Trophoblast cell (in vitro differentiated cells and primary cell): ENCODE measurements at regions not wholly inside any gene's neighbourhood (a gene's known extent, or its start where the extent isn't known, plus 50 kb on each side); places are given as distances from the start of the nearest gene placed in this dataset.
A peak's percentile ranks its signal among the peaks of the same experiment; 100 is the strongest.

Experiments used
- DNase-seq, 2 donors: peaks; one replicate each; pipeline ENCODE4 v3.0.0-alpha.2; 2016
- H2AFZ ChIP-seq: 2 replicates; pipeline ENCODE4 v1.6.1; 2013; ENCODE audit warnings: low read length, moderate library complexity, mild to moderate bottlenecking; ENCODE audit not compliant: insufficient read depth, poor library complexity
- H2AK5ac ChIP-seq: 2 replicates; pipeline ENCODE4 v1.6.1; 2013; ENCODE audit warnings: mild to moderate bottlenecking, low read length
- H2BK120ac ChIP-seq: 2 replicates; pipeline ENCODE4 v1.6.1; 2013; ENCODE audit warnings: low read length, mild to moderate bottlenecking, moderate library complexity; ENCODE audit not compliant: insufficient read depth, poor library complexity
- H2BK12ac ChIP-seq: 2 replicates; pipeline ENCODE4 v1.6.1; 2013; ENCODE audit warnings: mild to moderate bottlenecking, low read length, moderate library complexity
- H2BK5ac ChIP-seq: 2 replicates; pipeline ENCODE4 v1.6.1; 2013; ENCODE audit warnings: low read length, low read depth, moderate library complexity, mild to moderate bottlenecking; ENCODE audit not compliant: poor library complexity
- H3K14ac ChIP-seq: 2 replicates; pipeline ENCODE4 v1.6.1; 2013; ENCODE audit warnings: mild to moderate bottlenecking, low read length
- H3K18ac ChIP-seq: 2 replicates; pipeline ENCODE4 v1.6.1; 2013; ENCODE audit warnings: mild to moderate bottlenecking, low read length
- H3K23ac ChIP-seq: 2 replicates; pipeline ENCODE4 v1.6.1; 2013; ENCODE audit warnings: low read length
- H3K27ac ChIP-seq: 2 replicates; pipeline ENCODE4 v1.5.1; 2013; ENCODE audit warnings: low read depth, mild to moderate bottlenecking, inconsistent platforms, low read length, moderate library complexity
- H3K27me3 ChIP-seq: 2 replicates; pipeline ENCODE4 v1.6.1; 2013; ENCODE audit warnings: inconsistent platforms, mild to moderate bottlenecking, low read length, moderate library complexity; ENCODE audit not compliant: insufficient read depth
- H3K36me3 ChIP-seq, 2 experiments: 1 replicate in 1 of 2; 2 replicates in 1 of 2; pipeline ENCODE4 v1.6.1; 2013; ENCODE audit warnings: low read length in 2 of 2, mild to moderate bottlenecking in 2 of 2, moderate library complexity in 1 of 2; ENCODE audit not compliant: insufficient read depth in 2 of 2, control insufficient read depth in 1 of 2
- H3K4ac ChIP-seq: 2 replicates; pipeline ENCODE4 v1.6.1; 2013; ENCODE audit warnings: low read depth, mild to moderate bottlenecking, low read length, moderate library complexity
- H3K4me1 ChIP-seq, 2 experiments: 1 replicate in 1 of 2; 2 replicates in 1 of 2; pipeline ENCODE4 v1.6.1; 2013; ENCODE audit warnings: low read length in 2 of 2, mild to moderate bottlenecking in 2 of 2, moderate library complexity in 1 of 2; ENCODE audit not compliant: insufficient read depth in 2 of 2, control insufficient read depth in 1 of 2
- H3K4me2 ChIP-seq: 2 replicates; pipeline ENCODE4 v1.6.1; 2013; ENCODE audit warnings: inconsistent platforms, mild to moderate bottlenecking, low read length, moderate library complexity
- H3K4me3 ChIP-seq: 2 replicates; pipeline ENCODE4 v1.5.1; 2013; ENCODE audit warnings: mild to moderate bottlenecking, low read depth, low read length, inconsistent platforms
- H3K79me1 ChIP-seq: one replicate; pipeline ENCODE4 v1.6.1; 2013; ENCODE audit warnings: low read length
- H3K79me2 ChIP-seq: 2 replicates; pipeline ENCODE4 v1.6.1; 2013; ENCODE audit warnings: low read length, mild to moderate bottlenecking; ENCODE audit not compliant: control insufficient read depth, insufficient read depth, poor library complexity
- H3K9ac ChIP-seq: 2 replicates; pipeline ENCODE4 v1.6.1; 2013; ENCODE audit warnings: mild to moderate bottlenecking, low read length
- H3K9me3 ChIP-seq: 2 replicates; pipeline ENCODE4 v1.6.1; 2013; ENCODE audit warnings: low read depth, mild to moderate bottlenecking, control low read depth, inconsistent platforms, low read length; ENCODE audit not compliant: insufficient read depth
- H4K12ac ChIP-seq: 2 replicates; pipeline ENCODE4 v1.6.1; 2013; ENCODE audit warnings: low read depth, mild to moderate bottlenecking, low read length, moderate library complexity
- H4K8ac ChIP-seq: 2 replicates; pipeline ENCODE4 v1.6.1; 2013; ENCODE audit warnings: low read depth, mild to moderate bottlenecking, low read length, moderate library complexity
- H4K91ac ChIP-seq: one replicate; pipeline ENCODE4 v1.6.1; 2013; ENCODE audit warnings: low read depth, mild to moderate bottlenecking, low read length, moderate library complexity
- WGBS: extraction: QIAGEN DNeasy Blood & Tissue Kit; methylation state at CpG from one replicate; pipeline ENCODE4 v1.1.7; 2013; ENCODE audit warnings: missing lambda C conversion rate; ENCODE audit not compliant: insufficient read length, insufficient coverage; ENCODE audit errors: extremely low coverage; 5-methylcytosine and 5-hydroxymethylcytosine counted together

GRCh38 chr12:87822923-87823322, 206.3 kb downstream of the C12orf50 start:
- Histone ChIP-seq H3K4me3 (no peak overlapping the region), H3K9ac (no peak overlapping the region), H3K14ac (no peak overlapping the region), H3K23ac (no peak overlapping the region), H3K36me3 (no peaks in the 10 kb centered on the region), H3K18ac (no peak overlapping the region), H3K79me2 (no peaks in the 10 kb centered on the region), H3K79me1 (peaks cover 4% of the 10 kb centered on the region), H3K27ac (no peak overlapping the region), H2AK5ac (no peak overlapping the region), H4K8ac (no peak overlapping the region), H3K4me2 (no peak overlapping the region), H2BK120ac (no peak overlapping the region), H2AFZ (no peak overlapping the region), H4K91ac (no peak overlapping the region), H3K4ac (no peak overlapping the region), H4K12ac (no peak overlapping the region), H3K27me3 (no peaks in the 10 kb centered on the region), H3K9me3 (no peaks in the 10 kb centered on the region), H3K4me1 (no peaks in the 10 kb centered on the region), H2BK5ac (no peak overlapping the region), H2BK12ac (no peak overlapping the region)
- no CpG with 5 or more reads among the region's 1 CpG for WGBS
- DNase-seq = no peak

- H3K79me2 ChIP-seq = no peaks in the 10 kb centered on the region
- H3K27me3 ChIP-seq = no peaks in the 10 kb centered on the region
- no peak overlapping the region for H3K27ac ChIP-seq
- peak in 1 of 2 donors; percentile 69 for DNase-seq
- no peak overlapping the region for H3K9ac ChIP-seq
- no peak overlapping the region for H3K4ac ChIP-seq
- no peak overlapping the region for H3K18ac ChIP-seq
- H3K4me1 ChIP-seq = no peaks in the 10 kb centered on the region
- H4K8ac ChIP-seq = no peak overlapping the region
- no peak overlapping the region for H3K4me2 ChIP-seq
- no peak overlapping the region for H4K12ac ChIP-seq
- H2AFZ ChIP-seq = no peak overlapping the region
- no peak overlapping the region for H2AK5ac ChIP-seq
- no CpG with 5 or more reads among the region's 6 CpGs for WGBS
- H3K14ac ChIP-seq = no peak overlapping the region
- peak overlapping the region; percentile 95 for H2BK12ac ChIP-seq
- H3K4me3 ChIP-seq = no peak overlapping the region
- no peak overlapping the region for H2BK5ac ChIP-seq
- no peaks in the 10 kb centered on the region for H3K9me3 ChIP-seq
- H3K36me3 ChIP-seq = no peaks in the 10 kb centered on the region
- H2BK120ac ChIP-seq = no peak overlapping the region
- peaks cover 4% of the 10 kb centered on the region for H3K79me1 ChIP-seq
- no peak overlapping the region for H3K23ac ChIP-seq
- H4K91ac ChIP-seq = no peak overlapping the region
Measured at GRCh38 chr12:87820524-87821202, 208.5 kb downstream of the C12orf50 start.

GRCh38 chr12:87818441-87818840, 210.8 kb downstream of the C12orf50 start:
- H2BK12ac ChIP-seq = no peak overlapping the region
- H3K79me2 ChIP-seq = no peaks in the 10 kb centered on the region
- no peak overlapping the region for H3K27ac ChIP-seq
- no peaks in the 10 kb centered on the region for H3K27me3 ChIP-seq
- no peaks in the 10 kb centered on the region for H3K4me1 ChIP-seq
- H4K12ac ChIP-seq = no peak overlapping the region
- no peaks in the 10 kb centered on the region for H3K36me3 ChIP-seq
- no peak overlapping the region for H2AFZ ChIP-seq
- H2BK5ac ChIP-seq = no peak overlapping the region
- no peak overlapping the region for H3K14ac ChIP-seq
- H2BK120ac ChIP-seq = no peak overlapping the region
- DNase-seq = peak in 1 of 2 donors; percentile 16
- H3K4me2 ChIP-seq = no peak overlapping the region
- H3K79me1 ChIP-seq = peaks cover 4% of the 10 kb centered on the region
- H4K91ac ChIP-seq = no peak overlapping the region
- H3K9ac ChIP-seq = no peak overlapping the region
- no peak overlapping the region for H3K23ac ChIP-seq
- H2AK5ac ChIP-seq = no peak overlapping the region
- no peak overlapping the region for H4K8ac ChIP-seq
- H3K4ac ChIP-seq = no peak overlapping the region
- H3K18ac ChIP-seq = no peak overlapping the region
- no peak overlapping the region for H3K4me3 ChIP-seq
- no peaks in the 10 kb centered on the region for H3K9me3 ChIP-seq

GRCh38 chr12:87815771-87816585, 213.2 kb downstream of the C12orf50 start:
- Histone ChIP-seq H3K4me2 (no peak overlapping the region), H2AFZ (no peak overlapping the region), H3K4me3 (no peak overlapping the region), H3K27me3 (no peaks in the 10 kb centered on the region), H3K4me1 (no peaks in the 10 kb centered on the region), H2BK12ac (no peak overlapping the region), H3K36me3 (no peaks in the 10 kb centered on the region), H4K12ac (no peak overlapping the region), H3K79me1 (no peaks in the 10 kb centered on the region), H3K79me2 (no peaks in the 10 kb centered on the region), H4K91ac (no peak overlapping the region), H3K18ac (no peak overlapping the region), H3K9ac (no peak overlapping the region), H2AK5ac (no peak overlapping the region), H3K9me3 (no peaks in the 10 kb centered on the region), H3K14ac (no peak overlapping the region), H3K27ac (no peak overlapping the region), H3K23ac (no peak overlapping the region), H2BK5ac (no peak overlapping the region), H4K8ac (no peak overlapping the region), H3K4ac (no peak overlapping the region), H2BK120ac (no peak overlapping the region)
- peak in 1 of 2 donors; percentile 24 for DNase-seq
- no CpG with 5 or more reads among the region's 6 CpGs for WGBS
